Esophagus squamous epithelium (tissue), 5 donors: ENCODE measurements at regions not wholly inside any gene's neighbourhood (a gene's known extent, or its start where the extent isn't known, plus 50 kb on each side); places are given as distances from the start of the nearest gene placed in this dataset.

Source experiments
- DNase-seq: peaks from one replicate; lab custom pipeline; 2025; lab: John Stamatoyannopoulos, UW
- H3K27ac ChIP-seq, 4 donors: fragments of 200-600 bp; sonication (generic); one replicate each; pipeline ENCODE4 v1.5.1; 2016 to 2019; ENCODE audit warnings: mild to moderate bottlenecking in 1 of 4
- H3K27me3 ChIP-seq, 4 donors: fragments of 200-600 bp; sonication (generic); 1 replicate in 3 of 4; 2 replicates in 1 of 4; pipeline versions ENCODE4 v1.5.1 to v1.6.0; 2017 to 2021; ENCODE audit warnings: antibody characterized with exemption in 1 of 4
- H3K36me3 ChIP-seq, 3 donors: fragments of 200-600 bp; sonication (generic); one replicate each; pipeline ENCODE4 v1.5.1; 2016 to 2019
- H3K4me1 ChIP-seq, 3 donors: fragments of 200-600 bp; sonication (generic); one replicate each; pipeline ENCODE4 v1.5.1; 2017 to 2019
- H3K4me3 ChIP-seq, 4 donors: fragments of 200-600 bp; sonication (generic); 1 replicate in 3 of 4; 2 replicates in 1 of 4; pipeline ENCODE4 v1.5.1; 2016 to 2019; ENCODE audit warnings: mild to moderate bottlenecking in 2 of 4, moderate library complexity in 1 of 4
- H3K9me3 ChIP-seq, 3 donors: fragments of 200-600 bp; sonication (generic); one replicate each; pipeline ENCODE4 v1.5.1; 2016 to 2019
- CTCF ChIP-seq, 6 experiments: fragments of 450-650 bp in 4 of 6; fragments of 200-600 bp in 2 of 6; sonication (generic) in 2 of 6; IDR thresholded peaks; one replicate each; pipeline ENCODE4 v1.5.1; 2016 to 2019; ENCODE audit warnings: antibody characterized with exemption in 6 of 6, mild to moderate bottlenecking in 4 of 6, moderate library complexity in 4 of 6
- POLR2A ChIP-seq, 4 donors: fragments of 450-650 bp; IDR thresholded peaks; one replicate each; pipeline ENCODE4 v1.6.1; 2017; ENCODE audit warnings: antibody characterized with exemption in 4 of 4, mild to moderate bottlenecking in 4 of 4, moderate library complexity in 3 of 4
- WGBS, 2 donors: methylation state at CpG; one replicate each; pipeline ENCODE4 v1.1.5; 2018; 5-methylcytosine and 5-hydroxymethylcytosine counted together
- intact Hi-C: fragments of 100-400 bp; cut with DNase I; formaldehyde crosslinking; loops from one replicate; pipeline ENCODE4 v1.15.0; 2022
- donor health status: DM: yes; HTN: yes; CAD: no.

DNA sequence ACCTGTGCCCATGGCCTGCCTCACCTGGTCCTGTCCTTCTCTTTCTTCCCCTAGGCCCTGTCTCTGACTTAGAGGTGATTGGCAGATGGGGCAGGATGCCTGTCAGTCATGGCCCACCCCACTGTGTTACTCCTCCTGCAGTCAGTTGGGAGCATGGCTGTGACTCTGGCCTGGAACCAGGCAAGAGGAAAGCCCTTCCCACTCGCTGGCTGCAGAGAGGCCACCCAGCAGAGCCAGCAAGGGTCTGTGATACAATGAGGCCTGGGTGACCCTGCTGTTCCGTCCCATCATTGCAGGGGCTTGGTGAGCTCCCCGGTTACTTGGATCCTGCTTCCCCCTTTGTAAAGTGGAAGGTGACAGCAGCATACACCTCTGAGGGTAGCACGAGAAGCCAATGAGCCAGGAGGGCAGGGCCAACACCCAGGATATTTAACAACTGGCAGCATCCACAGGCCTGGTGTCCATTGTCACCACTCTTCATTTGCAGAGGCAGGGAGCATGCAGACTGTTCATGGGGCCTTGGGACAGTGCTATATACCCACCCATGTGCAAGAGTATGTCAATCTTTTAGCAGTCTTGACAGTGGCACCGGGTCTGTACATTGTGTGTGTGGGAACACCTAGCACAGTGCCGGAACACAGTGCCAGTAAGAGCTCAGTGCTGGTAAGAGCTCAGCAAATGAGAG, 191.0 kb upstream of the C1orf174 start:
- no peak for DNase-seq
- H3K36me3 ChIP-seq = no peaks in the 10 kb centered on the region
- peaks cover 0 to 20% (median 6%) of the 10 kb centered on the region in 3 donors for H3K9me3 ChIP-seq
- WGBS, 2 donors = 60 to 84% methylated on average over 1 to 6 of the region's 6 CpGs
- no peaks in the 10 kb centered on the region for H3K4me1 ChIP-seq
- TF ChIP-seq POLR2A (IDR thresholded peaks at IDR 0.05) = no peak
- no peak for TF ChIP-seq CTCF (IDR thresholded peaks at IDR 0.05)
- H3K4me3 ChIP-seq = no peak overlapping the region
- H3K27ac ChIP-seq = no peak overlapping the region
- H3K27me3 ChIP-seq = peaks cover 0 to 1% (median 0%) of the 10 kb centered on the region in 4 donors
- intact Hi-C loops = no loop called here

DNA sequence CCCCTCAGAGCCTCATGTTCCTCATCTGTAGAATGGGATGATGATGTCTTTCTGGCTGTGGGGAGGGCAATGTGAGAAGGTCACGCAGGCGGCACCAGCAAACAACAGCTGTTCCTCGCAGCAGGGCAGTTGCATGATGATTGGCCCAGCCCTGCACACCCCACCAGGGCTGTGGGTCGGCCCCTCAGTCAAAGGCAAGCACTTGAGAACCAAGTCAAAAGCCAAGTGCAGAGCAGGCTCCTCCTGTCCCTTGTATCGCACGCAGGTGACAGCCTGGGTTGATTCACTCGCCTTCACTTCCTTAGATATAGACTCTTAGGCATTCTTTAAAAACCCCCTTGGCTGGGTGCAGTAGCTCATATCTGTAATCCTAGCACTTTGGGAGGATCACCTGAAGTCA, 191.9 kb upstream of the C1orf174 start:
- peaks cover 0 to 25% (median 6%) of the 10 kb centered on the region in 3 donors for H3K9me3 ChIP-seq
- intact Hi-C loops = no loop called here
- TF ChIP-seq CTCF (IDR thresholded peaks at IDR 0.05) = no peak
- TF ChIP-seq POLR2A (IDR thresholded peaks at IDR 0.05) = no peak
- no peaks in the 10 kb centered on the region for H3K27me3 ChIP-seq
- 86 to 92% methylated on average over 4 to 6 of the region's 7 CpGs for WGBS, 2 donors
- DNase-seq = no peak
- no peak overlapping the region for H3K27ac ChIP-seq
- H3K4me1 ChIP-seq = no peaks in the 10 kb centered on the region
- H3K4me3 ChIP-seq = no peak overlapping the region
- no peaks in the 10 kb centered on the region for H3K36me3 ChIP-seq

GRCh38 chr1:4093856-4094565, 193.9 kb upstream of the C1orf174 start:
- no peak overlapping the region for H3K27ac ChIP-seq
- 62 to 94% methylated on average over 3 to 6 of the region's 7 CpGs for WGBS, 2 donors
- intact Hi-C loops = no loop called here
- no peak for DNase-seq
- H3K4me1 ChIP-seq = no peaks in the 10 kb centered on the region
- peaks cover 0 to 27% (median 6%) of the 10 kb centered on the region in 3 donors for H3K9me3 ChIP-seq
- TF ChIP-seq POLR2A (IDR thresholded peaks at IDR 0.05) (no peak), CTCF (IDR thresholded peaks at IDR 0.05) (no peak)
- H3K4me3 ChIP-seq = no peak overlapping the region
- H3K27me3 ChIP-seq = no peaks in the 10 kb centered on the region
- no peaks in the 10 kb centered on the region for H3K36me3 ChIP-seq

GRCh38 chr1:4095433-4095971, 195.4 kb upstream of the C1orf174 start:
- Histone ChIP-seq H3K9me3 (peaks cover 0 to 27% (median 6%) of the 10 kb centered on the region in 3 donors), H3K4me3 (no peak overlapping the region), H3K27me3 (peaks cover 0 to 2% (median 0%) of the 10 kb centered on the region in 4 donors), H3K27ac (no peak overlapping the region), H3K36me3 (no peaks in the 10 kb centered on the region), H3K4me1 (no peaks in the 10 kb centered on the region)
- no peak for TF ChIP-seq POLR2A (IDR thresholded peaks at IDR 0.05)
- no peak for TF ChIP-seq CTCF (IDR thresholded peaks at IDR 0.05)
- WGBS, 2 donors = 73 to 75% methylated on average over 4 to 5 of the region's 5 CpGs
- intact Hi-C loops = no loop called here
- DNase-seq = no peak
